ENCODE measurements at regions not wholly inside any gene's neighbourhood (a gene's known extent, or its start where the extent isn't known, plus 50 kb on each side); places are given as distances from the start of the nearest gene placed in this dataset.

DNA sequence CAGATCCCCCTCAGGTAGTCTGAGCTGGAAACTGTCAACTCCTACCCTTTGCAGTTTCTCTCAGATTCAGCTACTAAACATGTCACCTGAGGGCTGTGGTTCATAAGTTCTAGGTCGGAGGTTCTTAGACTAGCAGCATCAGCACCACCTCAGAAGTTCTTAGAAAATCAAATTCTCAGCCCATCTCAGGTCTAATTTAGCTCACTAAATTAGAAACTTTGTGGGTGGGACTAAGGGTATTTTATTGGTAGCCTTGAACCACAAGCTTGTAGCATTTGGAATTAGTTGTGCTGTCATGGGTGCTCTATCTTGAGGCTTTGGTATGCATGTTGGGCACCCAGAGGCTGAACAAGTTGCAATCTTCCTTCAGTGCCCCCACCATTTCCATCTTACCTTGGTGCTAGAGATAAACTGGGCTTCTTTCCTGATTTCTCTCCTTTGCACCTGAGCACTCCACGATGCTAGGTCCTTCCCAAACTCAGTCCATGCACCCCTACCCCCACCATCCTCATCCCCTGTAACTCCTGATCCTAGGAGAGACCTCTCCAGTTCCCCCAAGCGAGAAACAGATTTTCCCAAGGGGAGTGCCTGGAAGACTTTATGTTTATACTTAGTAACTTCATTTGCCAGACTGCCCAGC is 54.2 kb downstream of the S1PR1 start:
- Histone ChIP-seq H3K4me3 (ENCODE audit: low read length in 3 of 3) (no peak overlapping the region), H3K9me3 (ENCODE audit: control insufficient read depth in 2 of 3, insufficient read depth in 1 of 3, low read length in 3 of 3) (no peaks in the 10 kb centered on the region), H3K27me3 (ENCODE audit: control insufficient read depth, insufficient read depth, low read length) (no peaks in the 10 kb centered on the region), H3K9ac (ENCODE audit: low read length in 3 of 3) (no peak overlapping the region), H3K36me3 (ENCODE audit: control insufficient read depth in 2 of 3, insufficient read depth in 3 of 3, low read length in 3 of 3) (no peaks in the 10 kb centered on the region), H3K4me1 (ENCODE audit: control insufficient read depth in 2 of 3, insufficient read depth in 2 of 3, low read depth in 1 of 3, low read length in 3 of 3) (no peaks in the 10 kb centered on the region), H3K27ac (ENCODE audit: low read depth in 2 of 2, low read length in 2 of 2) (no peak overlapping the region)
- no peak for DNase-seq
- TF ChIP-seq, protein P1, sequence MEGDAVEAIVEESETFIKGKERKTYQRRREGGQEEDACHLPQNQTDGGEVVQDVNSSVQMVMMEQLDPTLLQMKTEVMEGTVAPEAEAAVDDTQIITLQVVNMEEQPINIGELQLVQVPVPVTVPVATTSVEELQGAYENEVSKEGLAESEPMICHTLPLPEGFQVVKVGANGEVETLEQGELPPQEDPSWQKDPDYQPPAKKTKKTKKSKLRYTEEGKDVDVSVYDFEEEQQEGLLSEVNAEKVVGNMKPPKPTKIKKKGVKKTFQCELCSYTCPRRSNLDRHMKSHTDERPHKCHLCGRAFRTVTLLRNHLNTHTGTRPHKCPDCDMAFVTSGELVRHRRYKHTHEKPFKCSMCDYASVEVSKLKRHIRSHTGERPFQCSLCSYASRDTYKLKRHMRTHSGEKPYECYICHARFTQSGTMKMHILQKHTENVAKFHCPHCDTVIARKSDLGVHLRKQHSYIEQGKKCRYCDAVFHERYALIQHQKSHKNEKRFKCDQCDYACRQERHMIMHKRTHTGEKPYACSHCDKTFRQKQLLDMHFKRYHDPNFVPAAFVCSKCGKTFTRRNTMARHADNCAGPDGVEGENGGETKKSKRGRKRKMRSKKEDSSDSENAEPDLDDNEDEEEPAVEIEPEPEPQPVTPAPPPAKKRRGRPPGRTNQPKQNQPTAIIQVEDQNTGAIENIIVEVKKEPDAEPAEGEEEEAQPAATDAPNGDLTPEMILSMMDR (IDR thresholded peaks at IDR 0.05; ENCODE audit: borderline replicate concordance, extremely low read depth, insufficient read depth), result no peak
- intact Hi-C loops (cut with DNase I), result no loop called here
- FAIRE-seq, result no peak

DNA sequence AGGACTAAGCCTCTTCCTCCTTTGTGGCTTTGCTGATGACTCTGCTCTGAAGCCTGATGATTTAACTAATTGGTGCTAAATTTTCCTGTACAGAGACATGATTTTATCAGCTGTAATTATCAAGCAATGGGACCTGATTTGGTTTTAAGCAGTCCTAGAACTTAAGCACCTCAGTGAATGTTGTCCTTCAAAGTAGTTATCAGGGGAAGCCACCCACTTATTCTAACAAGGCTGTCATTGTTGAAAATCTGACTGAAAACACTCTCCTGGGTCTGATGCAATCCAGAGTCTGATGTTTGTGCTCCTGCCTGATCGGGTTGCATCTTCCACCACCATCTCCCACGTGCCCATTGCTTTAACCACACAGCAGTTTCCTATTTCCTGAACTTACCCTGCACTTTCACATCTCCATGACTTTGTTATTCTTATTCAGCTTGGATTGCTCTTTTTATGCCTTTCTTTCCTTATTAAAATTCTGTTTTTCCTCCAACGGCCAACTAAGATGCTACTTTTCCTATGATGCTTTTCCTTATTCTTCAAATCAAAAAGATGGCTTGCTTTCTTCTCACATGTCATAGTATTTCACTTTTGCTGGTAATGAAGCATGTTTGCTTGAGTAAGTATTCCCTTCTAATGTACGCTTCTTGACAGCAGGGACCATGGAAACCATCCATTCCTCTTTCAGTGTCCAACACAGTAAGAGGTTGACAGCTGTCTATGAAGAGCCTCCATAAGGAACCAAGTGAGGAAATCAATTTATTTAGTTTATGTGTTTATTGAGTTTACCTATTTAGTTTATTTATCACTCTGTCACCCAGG is 55.0 kb downstream of the S1PR1 start:
- no peak overlapping the region for H3K27ac ChIP-seq (ENCODE audit: low read depth in 2 of 2, low read length in 2 of 2)
- FAIRE-seq (no peak), DNase-seq (no peak)
- H3K9ac ChIP-seq (ENCODE audit: low read length in 3 of 3), result no peak overlapping the region
- H3K9me3 ChIP-seq (ENCODE audit: control insufficient read depth in 2 of 3, insufficient read depth in 1 of 3, low read length in 3 of 3), result no peaks in the 10 kb centered on the region
- no peak overlapping the region for H3K4me3 ChIP-seq (ENCODE audit: low read length in 3 of 3)
- TF ChIP-seq, protein P1 (IDR thresholded peaks at IDR 0.05; ENCODE audit: borderline replicate concordance, extremely low read depth, insufficient read depth), result no peak
- intact Hi-C loops (cut with DNase I), result no loop called here
- no peaks in the 10 kb centered on the region for H3K4me1 ChIP-seq (ENCODE audit: control insufficient read depth in 2 of 3, insufficient read depth in 2 of 3, low read depth in 1 of 3, low read length in 3 of 3)
- no peaks in the 10 kb centered on the region for H3K27me3 ChIP-seq (ENCODE audit: control insufficient read depth, insufficient read depth, low read length)
- no peaks in the 10 kb centered on the region for H3K36me3 ChIP-seq (ENCODE audit: control insufficient read depth in 2 of 3, insufficient read depth in 3 of 3, low read length in 3 of 3)

DNA sequence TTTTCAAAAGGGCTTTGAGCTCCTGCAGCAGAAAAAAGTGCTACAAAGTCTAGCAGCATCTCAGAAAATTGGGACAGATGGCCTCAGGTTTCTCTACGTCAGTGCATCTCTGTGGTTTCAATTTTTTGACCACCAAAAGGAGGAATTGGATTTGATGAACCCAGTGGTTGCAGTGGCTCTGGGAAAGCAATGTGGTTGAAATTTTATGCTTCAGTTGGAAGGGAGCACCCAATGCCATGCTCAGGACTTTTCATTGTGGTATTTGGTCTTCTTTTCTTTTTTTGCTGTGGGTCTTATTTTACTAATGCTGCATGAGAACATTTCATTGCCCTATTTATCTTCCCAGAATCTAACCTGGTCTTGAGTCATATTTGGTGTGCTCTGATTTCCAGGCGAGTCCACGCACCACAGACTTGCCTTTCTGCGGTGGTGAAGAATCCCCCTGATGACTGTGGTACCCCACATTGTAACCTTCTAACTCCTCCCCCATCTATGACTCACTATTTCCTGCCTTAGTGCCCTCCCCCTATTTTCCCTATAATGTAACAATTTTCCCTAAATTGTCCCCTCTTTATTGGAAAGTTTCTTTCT is 56.7 kb downstream of the S1PR1 start:
- Histone ChIP-seq H3K4me1 (ENCODE audit: control insufficient read depth in 2 of 3, insufficient read depth in 2 of 3, low read depth in 1 of 3, low read length in 3 of 3) (no peaks in the 10 kb centered on the region), H3K36me3 (ENCODE audit: control insufficient read depth in 2 of 3, insufficient read depth in 3 of 3, low read length in 3 of 3) (no peaks in the 10 kb centered on the region), H3K9ac (ENCODE audit: low read length in 3 of 3) (no peak overlapping the region), H3K9me3 (ENCODE audit: control insufficient read depth in 2 of 3, insufficient read depth in 1 of 3, low read length in 3 of 3) (no peaks in the 10 kb centered on the region), H3K27ac (ENCODE audit: low read depth in 2 of 2, low read length in 2 of 2) (no peak overlapping the region), H3K4me3 (ENCODE audit: low read length in 3 of 3) (no peak overlapping the region), H3K27me3 (ENCODE audit: control insufficient read depth, insufficient read depth, low read length) (no peaks in the 10 kb centered on the region)
- DNase-seq, result no peak
- intact Hi-C loops (cut with DNase I), result no loop called here
- TF ChIP-seq, protein P1 (IDR thresholded peaks at IDR 0.05; ENCODE audit: borderline replicate concordance, extremely low read depth, insufficient read depth), result no peak
- FAIRE-seq, result no peak
